ENCODE measurements at regions not wholly inside any gene's neighbourhood (a gene's known extent, or its start where the extent isn't known, plus 50 kb on each side); places are given as distances from the start of the nearest gene placed in this dataset.
"Not testable (repeated sequence)": the region's sequence is repeated elsewhere in the genome, so short reads cannot be mapped to it uniquely, and the experiment has no call there.

GRCh38 chr11:96708219-96708878 is 318.5 kb downstream of the JRKL start:
- no peak for DNase-seq

- DNase-seq = no peak
Observed at GRCh38 chr11:96713301-96713700, 323.5 kb downstream of the JRKL start.

GRCh38 chr11:96714689-96715088 is 324.9 kb downstream of the JRKL start:
- no peak for DNase-seq

GRCh38 chr11:96715208-96715607 is 325.4 kb downstream of the JRKL start:
- DNase-seq = no peak

- no peak for DNase-seq
Observed at GRCh38 chr11:96736601-96737000, 346.8 kb downstream of the JRKL start.

- DNase-seq = no peak
Observed at GRCh38 chr11:96738311-96738710, 348.5 kb downstream of the JRKL start.

GRCh38 chr11:96741068-96741467 is 351.3 kb downstream of the JRKL start:
- no peak for DNase-seq

GRCh38 chr11:96744697-96745096 is 354.9 kb downstream of the JRKL start:
- DNase-seq = no peak

GRCh38 chr11:96748639-96749370 is 359.0 kb downstream of the JRKL start:
- DNase-seq = no peak

GRCh38 chr11:96751807-96752206 is 362.0 kb downstream of the JRKL start:
- not testable (repeated sequence) for DNase-seq

GRCh38 chr11:96752221-96752620 is 362.4 kb downstream of the JRKL start:
- DNase-seq = no peak

GRCh38 chr11:96753997-96754396 is 364.2 kb downstream of the JRKL start:
- DNase-seq = no peak

- DNase-seq = no peak
Observed at GRCh38 chr11:96755209-96755608, 365.4 kb downstream of the JRKL start.

GRCh38 chr11:96755752-96756151 is 365.9 kb downstream of the JRKL start:
- DNase-seq = no peak

GRCh38 chr11:96758957-96759356 is 369.1 kb downstream of the JRKL start:
- no peak for DNase-seq

GRCh38 chr11:96760306-96760705 is 370.5 kb downstream of the JRKL start:
- DNase-seq = no peak

GRCh38 chr11:96760815-96761214 is 371.0 kb downstream of the JRKL start:
- DNase-seq = no peak

- no peak for DNase-seq
Observed at GRCh38 chr11:96761451-96761850, 371.6 kb downstream of the JRKL start.

- DNase-seq = no peak
Observed at GRCh38 chr11:96763244-96763643, 373.4 kb downstream of the JRKL start.

- no peak for DNase-seq
Observed at GRCh38 chr11:96778272-96778671, 388.5 kb downstream of the JRKL start.

GRCh38 chr11:96779030-96779429 is 389.2 kb downstream of the JRKL start:
- no peak for DNase-seq

GRCh38 chr11:96781082-96781481 is 391.3 kb downstream of the JRKL start:
- no peak for DNase-seq

- DNase-seq = no peak
Observed at GRCh38 chr11:96782632-96783031, 392.8 kb downstream of the JRKL start.

- DNase-seq = no peak
Observed at GRCh38 chr11:96783311-96783710, 393.5 kb downstream of the JRKL start.

- no peak for DNase-seq
Observed at GRCh38 chr11:96785073-96785472, 395.3 kb downstream of the JRKL start.
